HepG2 (cell line): ENCODE measurements at regions not wholly inside any gene's neighbourhood (a gene's known extent, or its start where the extent isn't known, plus 50 kb on each side); places are given as distances from the start of the nearest gene placed in this dataset.

Experiments
- ADNP ChIP-seq: sonication (generic); formaldehyde crosslinking; IDR thresholded peaks from 2 replicates; pipeline ENCODE4 v1.4.0; 2020; ENCODE audit warnings: missing genetic modification reagents
- MLX ChIP-seq: IDR thresholded peaks from 2 replicates; pipeline ENCODE4 v1.6.1; 2016

GRCh38 chr15:98403569-98403968 lies 244.8 kb upstream of the IGF1R start:
- TF ChIP-seq MLX (CRISPR knock-in tag) (no peak), ADNP (CRISPR knock-in tag) (no peak)
